Neuronal stem cell (in vitro differentiated cells): ENCODE measurements at regions not wholly inside any gene's neighbourhood (a gene's known extent, or its start where the extent isn't known, plus 50 kb on each side); places are given as distances from the start of the nearest gene placed in this dataset.
A peak's percentile ranks its signal among the peaks of the same experiment; 100 is the strongest.

ENCODE experiments used
- DNase-seq: peaks from one replicate; pipeline ENCODE4 v3.0.0-alpha.2; 2013; ENCODE audit warnings: low spot score
- H2AFZ ChIP-seq: one replicate; pipeline ENCODE4 v1.6.1; 2013; ENCODE audit warnings: mild to moderate bottlenecking, low read length, inconsistent platforms
- H2AK5ac ChIP-seq: 2 replicates; pipeline ENCODE4 v1.6.1; 2013; ENCODE audit warnings: low read depth, mild to moderate bottlenecking, inconsistent platforms, low read length, moderate library complexity, mixed read lengths
- H2BK120ac ChIP-seq: 2 replicates; pipeline ENCODE4 v1.6.1; 2013; ENCODE audit warnings: low read depth, mild to moderate bottlenecking, inconsistent platforms, low read length, moderate library complexity, mixed read lengths
- H2BK12ac ChIP-seq: one replicate; pipeline ENCODE4 v1.6.1; 2013; ENCODE audit warnings: low read length, inconsistent platforms
- H2BK15ac ChIP-seq: 2 replicates; pipeline ENCODE4 v1.6.1; 2013; ENCODE audit warnings: mild to moderate bottlenecking, low read length, inconsistent platforms, mixed read lengths
- H2BK5ac ChIP-seq: one replicate; pipeline ENCODE4 v1.6.1; 2013; ENCODE audit warnings: inconsistent platforms, mild to moderate bottlenecking, low read length, moderate library complexity
- H3K14ac ChIP-seq: one replicate; pipeline ENCODE4 v1.6.1; 2013; ENCODE audit warnings: low read length, inconsistent platforms
- H3K18ac ChIP-seq: 2 replicates; pipeline ENCODE4 v1.6.1; 2013; ENCODE audit warnings: low read length, inconsistent platforms
- H3K23ac ChIP-seq: 2 replicates; pipeline ENCODE4 v1.6.1; 2013; ENCODE audit warnings: low read depth, mild to moderate bottlenecking, mixed read lengths, low read length, inconsistent platforms; ENCODE audit not compliant: poor library complexity
- H3K27ac ChIP-seq: replicated peaks from 3 replicates; pipeline ENCODE4 v1.5.1; 2013; ENCODE audit warnings: low read length, inconsistent platforms
- H3K27me3 ChIP-seq, 3 experiments: 2 replicates each; pipeline ENCODE4 v1.6.1; 2013; ENCODE audit warnings: low read length in 3 of 3, mild to moderate bottlenecking in 2 of 3, inconsistent platforms in 1 of 3, low read depth in 1 of 3, mixed read lengths in 1 of 3, moderate library complexity in 1 of 3; ENCODE audit not compliant: control insufficient read depth in 3 of 3, insufficient read depth in 3 of 3
- H3K36me3 ChIP-seq, 2 donors: replicated peaks in 1 of 2; 2 replicates each; pipeline ENCODE4 v1.6.1; 2013; ENCODE audit warnings: low read length in 2 of 2; ENCODE audit not compliant: control insufficient read depth in 2 of 2, insufficient read depth in 2 of 2
- H3K4ac ChIP-seq: 2 replicates; pipeline ENCODE4 v1.6.1; 2013; ENCODE audit warnings: inconsistent platforms, mild to moderate bottlenecking, low read length, moderate library complexity
- H3K4me1 ChIP-seq, 2 donors: 1 replicate in 1 of 2; 2 replicates in 1 of 2; pipeline ENCODE4 v1.6.1; 2013; ENCODE audit warnings: low read length in 2 of 2, low read depth in 1 of 2; ENCODE audit not compliant: control insufficient read depth in 2 of 2, insufficient read depth in 1 of 2
- H3K4me2 ChIP-seq: one replicate; pipeline ENCODE4 v1.6.1; 2013; ENCODE audit warnings: mild to moderate bottlenecking, low read length, inconsistent platforms; ENCODE audit not compliant: insufficient read depth, poor library complexity, severe bottlenecking
- H3K4me3 ChIP-seq, 2 donors: 2 replicates each; pipeline ENCODE4 v1.5.1; 2013; ENCODE audit warnings: low read length in 2 of 2, mild to moderate bottlenecking in 2 of 2, inconsistent platforms in 1 of 2, moderate library complexity in 1 of 2
- H3K79me1 ChIP-seq: one replicate; pipeline ENCODE4 v1.6.1; 2013; ENCODE audit warnings: low read depth, mild to moderate bottlenecking, inconsistent platforms, low read length, moderate library complexity
- H3K9ac ChIP-seq: one replicate; pipeline ENCODE4 v1.6.1; 2013; ENCODE audit warnings: mild to moderate bottlenecking, low read depth, low read length, inconsistent platforms; ENCODE audit not compliant: poor library complexity
- H3K9me3 ChIP-seq, 2 donors: replicated peaks in 1 of 2; 2 replicates each; pipeline versions ENCODE3 to v1.6.1; 2013; ENCODE audit warnings: low read length in 2 of 2, mild to moderate bottlenecking in 2 of 2, inconsistent platforms in 1 of 2, low read depth in 1 of 2, mixed read lengths in 1 of 2, moderate library complexity in 1 of 2; ENCODE audit not compliant: control insufficient read depth in 2 of 2, insufficient read depth in 1 of 2
- H4K8ac ChIP-seq: one replicate; pipeline ENCODE4 v1.6.1; 2013; ENCODE audit warnings: low read depth, mild to moderate bottlenecking, inconsistent platforms, low read length, moderate library complexity
- H4K91ac ChIP-seq: one replicate; pipeline ENCODE4 v1.6.1; 2013; ENCODE audit warnings: low read length, low read depth, mild to moderate bottlenecking, inconsistent platforms; ENCODE audit not compliant: poor library complexity
- WGBS, 2 donors: extraction: QIAGEN DNeasy Blood & Tissue Kit; methylation state at CpG; one replicate each; pipeline ENCODE4 v1.1.7; 2013; ENCODE audit warnings: missing lambda C conversion rate in 2 of 2, mixed read lengths in 1 of 2; ENCODE audit not compliant: insufficient read length in 2 of 2, insufficient replicate concordance in 1 of 2; ENCODE audit errors: extremely low coverage in 2 of 2; 5-methylcytosine and 5-hydroxymethylcytosine counted together

DNA sequence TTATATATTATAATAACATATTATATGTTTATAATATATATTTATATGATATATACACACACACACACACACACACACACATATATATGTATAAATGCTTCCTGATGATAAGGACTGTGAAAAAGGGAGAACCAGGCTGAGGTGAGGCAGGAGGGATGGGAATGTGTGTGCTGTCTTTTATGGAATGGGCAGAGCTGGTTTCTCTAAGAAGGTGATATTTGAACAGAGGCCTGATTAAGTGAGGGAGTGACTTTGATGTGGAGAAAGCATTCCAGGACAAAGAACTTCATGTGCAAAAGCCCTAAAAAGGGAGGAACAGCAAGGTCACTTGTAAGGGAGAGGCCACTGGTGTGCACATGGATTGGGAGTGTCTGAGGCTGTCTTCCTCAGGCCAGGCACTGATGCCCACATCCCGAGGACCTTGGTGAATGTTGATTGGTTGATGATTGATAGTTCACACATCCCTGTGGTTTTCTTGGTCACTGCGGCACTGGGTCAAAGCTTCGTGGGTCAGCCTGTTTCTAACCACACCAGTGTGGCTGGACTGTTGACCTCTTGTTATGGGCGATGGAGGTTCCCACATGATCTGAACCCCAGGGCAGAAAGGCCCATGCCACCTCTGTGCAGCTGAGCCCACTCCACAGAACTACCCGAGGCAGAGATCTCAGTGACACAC lies 196.9 kb downstream of the MYCN start:
- no peak for DNase-seq
- no peaks in the 10 kb centered on the region for H3K79me1 ChIP-seq
- H3K23ac ChIP-seq = no peak overlapping the region
- H2AK5ac ChIP-seq = no peak overlapping the region
- no peak overlapping the region for H3K4me3 ChIP-seq
- H3K4me2 ChIP-seq = no peak overlapping the region
- no peaks in the 10 kb centered on the region for H3K36me3 ChIP-seq
- H3K9ac ChIP-seq = no peak overlapping the region
- H2BK120ac ChIP-seq = no peak overlapping the region
- no peak overlapping the region for H3K4ac ChIP-seq
- H2BK12ac ChIP-seq = peak overlapping the region; percentile 58
- H4K91ac ChIP-seq = peak overlapping the region; percentile 67
- H4K8ac ChIP-seq = no peak overlapping the region
- H2BK5ac ChIP-seq = no peak overlapping the region
- H3K27me3 ChIP-seq = no peaks in the 10 kb centered on the region
- H3K14ac ChIP-seq = no peak overlapping the region
- peak overlapping the region; percentile 44 for H3K18ac ChIP-seq
- H3K4me1 ChIP-seq = peaks cover 11 to 17% of the 10 kb centered on the region in 2 donors
- no CpG with 5 or more reads among the region's 5 CpGs for WGBS, 2 donors
- no peak overlapping the region for H2AFZ ChIP-seq
- H2BK15ac ChIP-seq = no peak overlapping the region
- peaks cover 0 to 17% of the 10 kb centered on the region in 2 donors for H3K9me3 ChIP-seq
- no peak overlapping the region for H3K27ac ChIP-seq

GRCh38 chr2:16136461-16137035 lies 196.2 kb downstream of the MYCN start:
- no CpG with 5 or more reads among the region's 3 CpGs for WGBS, 2 donors
- H3K14ac ChIP-seq = no peak overlapping the region
- no peaks in the 10 kb centered on the region for H3K27me3 ChIP-seq
- H3K18ac ChIP-seq = no peak overlapping the region
- H3K9me3 ChIP-seq = peaks cover 0 to 17% of the 10 kb centered on the region in 2 donors
- H2BK5ac ChIP-seq = no peak overlapping the region
- H2BK15ac ChIP-seq = no peak overlapping the region
- no peaks in the 10 kb centered on the region for H3K79me1 ChIP-seq
- H2AK5ac ChIP-seq = no peak overlapping the region
- H2BK12ac ChIP-seq = no peak overlapping the region
- H2AFZ ChIP-seq = no peak overlapping the region
- H4K91ac ChIP-seq = no peak overlapping the region
- H3K23ac ChIP-seq = no peak overlapping the region
- H2BK120ac ChIP-seq = no peak overlapping the region
- H4K8ac ChIP-seq = no peak overlapping the region
- DNase-seq = no peak
- peaks cover 11 to 17% of the 10 kb centered on the region in 2 donors for H3K4me1 ChIP-seq
- H3K4me2 ChIP-seq = no peak overlapping the region
- no peak overlapping the region for H3K27ac ChIP-seq
- no peak overlapping the region for H3K9ac ChIP-seq
- H3K4ac ChIP-seq = no peak overlapping the region
- no peaks in the 10 kb centered on the region for H3K36me3 ChIP-seq
- no peak overlapping the region for H3K4me3 ChIP-seq

- H2BK12ac ChIP-seq = no peak overlapping the region
- H4K91ac ChIP-seq = no peak overlapping the region
- H4K8ac ChIP-seq = no peak overlapping the region
- no peak overlapping the region for H3K9ac ChIP-seq
- H3K79me1 ChIP-seq = no peaks in the 10 kb centered on the region
- H2AFZ ChIP-seq = no peak overlapping the region
- H2AK5ac ChIP-seq = no peak overlapping the region
- no peaks in the 10 kb centered on the region for H3K36me3 ChIP-seq
- H3K18ac ChIP-seq = peak overlapping the region; percentile 32
- WGBS, 2 donors = no CpG with 5 or more reads among the region's 1 CpG
- no peak overlapping the region for H3K4me3 ChIP-seq
- no peak overlapping the region for H3K4ac ChIP-seq
- H3K27me3 ChIP-seq = no peaks in the 10 kb centered on the region
- H2BK5ac ChIP-seq = no peak overlapping the region
- no peak overlapping the region for H2BK15ac ChIP-seq
- H2BK120ac ChIP-seq = no peak overlapping the region
- H3K23ac ChIP-seq = no peak overlapping the region
- H3K4me1 ChIP-seq = peaks cover 11 to 17% of the 10 kb centered on the region in 2 donors
- peaks cover 0 to 17% of the 10 kb centered on the region in 2 donors for H3K9me3 ChIP-seq
- no peak for DNase-seq
- no peak overlapping the region for H3K27ac ChIP-seq
- H3K14ac ChIP-seq = no peak overlapping the region
- H3K4me2 ChIP-seq = no peak overlapping the region
Measured at GRCh38 chr2:16135913-16136310, 195.6 kb downstream of the MYCN start.

- H2BK12ac ChIP-seq = no peak overlapping the region
- no peak overlapping the region for H3K14ac ChIP-seq
- no peak overlapping the region for H4K8ac ChIP-seq
- no peak overlapping the region for H2BK120ac ChIP-seq
- no peak overlapping the region for H2BK15ac ChIP-seq
- H3K79me1 ChIP-seq = peaks cover 2% of the 10 kb centered on the region
- H3K4me3 ChIP-seq = no peak overlapping the region
- H3K27me3 ChIP-seq = no peaks in the 10 kb centered on the region
- peaks cover 0 to 17% of the 10 kb centered on the region in 2 donors for H3K9me3 ChIP-seq
- no peak overlapping the region for H3K9ac ChIP-seq
- peak overlapping the region; percentile 32 for H3K18ac ChIP-seq
- H4K91ac ChIP-seq = no peak overlapping the region
- no peak overlapping the region for H2AFZ ChIP-seq
- DNase-seq = no peak
- H2BK5ac ChIP-seq = no peak overlapping the region
- H3K27ac ChIP-seq = no peak overlapping the region
- no peak overlapping the region for H3K4me2 ChIP-seq
- peaks cover 11 to 17% of the 10 kb centered on the region in 2 donors for H3K4me1 ChIP-seq
- H3K4ac ChIP-seq = no peak overlapping the region
- H3K23ac ChIP-seq = no peak overlapping the region
- no peak overlapping the region for H2AK5ac ChIP-seq
- H3K36me3 ChIP-seq = no peaks in the 10 kb centered on the region
Measured at GRCh38 chr2:16135196-16135912, 195.0 kb downstream of the MYCN start.
